HEK293T (cell line): ENCODE measurements at regions not wholly inside any gene's neighbourhood (a gene's known extent, or its start where the extent isn't known, plus 50 kb on each side); places are given as distances from the start of the nearest gene placed in this dataset.

Source experiments
- BHLHE40 ChIP-seq: fragments of 450-650 bp; IDR thresholded peaks from 2 replicates; pipeline ENCODE4 v1.6.1; 2016; ENCODE audit warnings: mild to moderate bottlenecking, moderate library complexity, borderline replicate concordance
- CTBP1 ChIP-seq: fragments of 450-650 bp; IDR thresholded peaks from 2 replicates; pipeline ENCODE4 v1.6.1; 2016; ENCODE audit warnings: borderline replicate concordance
- ELF4 ChIP-seq: fragments of 450-650 bp; IDR thresholded peaks from 2 replicates; pipeline ENCODE4 v1.6.1; 2017; ENCODE audit warnings: antibody characterized with exemption
- FOXA1 ChIP-seq: fragments of 450-650 bp; IDR thresholded peaks from 2 replicates; pipeline ENCODE4 v1.6.1; 2016; ENCODE audit warnings: mild to moderate bottlenecking
- FOXK2 ChIP-seq: fragments of 450-650 bp; IDR thresholded peaks from 2 replicates; pipeline ENCODE4 v1.6.1; 2016; ENCODE audit warnings: mild to moderate bottlenecking
- FOXM1 ChIP-seq: fragments of 450-650 bp; IDR thresholded peaks from 2 replicates; pipeline ENCODE4 v1.6.1; 2017; ENCODE audit warnings: mild to moderate bottlenecking, borderline replicate concordance
- HDGF ChIP-seq: fragments of 450-650 bp; IDR thresholded peaks from 2 replicates; pipeline ENCODE4 v1.6.1; 2017; ENCODE audit warnings: antibody characterized with exemption, borderline replicate concordance
- LEF1 ChIP-seq: fragments of 450-650 bp; IDR thresholded peaks from 2 replicates; pipeline ENCODE4 v1.6.1; 2017; ENCODE audit warnings: mild to moderate bottlenecking, borderline replicate concordance
- NFRKB ChIP-seq: fragments of 450-650 bp; IDR thresholded peaks from 2 replicates; pipeline ENCODE4 v1.6.1; 2016; ENCODE audit warnings: mild to moderate bottlenecking, moderate library complexity
- SP1 ChIP-seq: fragments of 450-650 bp; IDR thresholded peaks from 2 replicates; pipeline ENCODE4 v1.6.1; 2017
- SUZ12 ChIP-seq: fragments of 450-650 bp; IDR thresholded peaks from 2 replicates; pipeline ENCODE4 v1.6.1; 2016; ENCODE audit warnings: mild to moderate bottlenecking
- TARDBP ChIP-seq: fragments of 450-650 bp; IDR thresholded peaks from 2 replicates; pipeline ENCODE4 v1.6.1; 2016
- ZNF384 ChIP-seq: fragments of 450-650 bp; IDR thresholded peaks from 2 replicates; pipeline ENCODE4 v1.6.1; 2016

- TF ChIP-seq SP1, result no peak
- TF ChIP-seq FOXK2, result no peak
- TF ChIP-seq ZNF384, result no peak
- TF ChIP-seq ELF4, result no peak
- no peak for TF ChIP-seq BHLHE40
- no peak for TF ChIP-seq SUZ12
- TF ChIP-seq FOXM1, result no peak
- no peak for TF ChIP-seq FOXA1
- no peak for TF ChIP-seq HDGF
- no peak for TF ChIP-seq CTBP1
- TF ChIP-seq LEF1, result no peak
- TF ChIP-seq NFRKB, result no peak
- no peak for TF ChIP-seq TARDBP
Observed at GRCh38 chr10:56973766-56974165, 612.7 kb upstream of the ZWINT start.
